Parathyroid adenoma (tissue), 2 donors: ENCODE measurements at regions not wholly inside any gene's neighbourhood (a gene's known extent, or its start where the extent isn't known, plus 50 kb on each side); places are given as distances from the start of the nearest gene placed in this dataset.

Source experiments
- H2AFZ ChIP-seq: fragments of 300-600 bp; sonication (generic); one replicate; pipeline ENCODE4 v1.7.0; 2017; ENCODE audit warnings: antibody characterized with exemption, mild to moderate bottlenecking
- H3K27ac ChIP-seq: fragments of 300-600 bp; sonication (generic); one replicate; pipeline ENCODE4 v1.7.0; 2017
- H3K27me3 ChIP-seq: fragments of 300-600 bp; sonication (generic); one replicate; pipeline ENCODE4 v1.7.0; 2017; ENCODE audit warnings: low read length; ENCODE audit not compliant: control insufficient read depth, insufficient read depth
- H3K36me3 ChIP-seq: fragments of 300-600 bp; sonication (generic); one replicate; pipeline ENCODE4 v1.7.0; 2017; ENCODE audit warnings: low read length; ENCODE audit not compliant: control insufficient read depth, insufficient read depth
- H3K4me1 ChIP-seq: fragments of 300-600 bp; sonication (generic); one replicate; pipeline ENCODE4 v1.7.0; 2017; ENCODE audit warnings: control low read depth
- H3K4me2 ChIP-seq: fragments of 300-600 bp; sonication (generic); one replicate; pipeline ENCODE4 v1.7.0; 2017; ENCODE audit warnings: low read length
- H3K4me3 ChIP-seq: fragments of 300-600 bp; sonication (generic); one replicate; pipeline ENCODE4 v1.7.0; 2017; ENCODE audit warnings: low read depth, low read length
- H3K79me2 ChIP-seq: fragments of 300-600 bp; sonication (generic); one replicate; pipeline ENCODE4 v1.7.0; 2017; ENCODE audit warnings: control low read depth
- H3K9ac ChIP-seq: fragments of 300-600 bp; sonication (generic); one replicate; pipeline ENCODE4 v1.7.0; 2017; ENCODE audit warnings: mild to moderate bottlenecking
- H3K9me3 ChIP-seq: fragments of 300-600 bp; sonication (generic); one replicate; pipeline ENCODE4 v1.7.0; 2017; ENCODE audit warnings: low read length; ENCODE audit not compliant: control insufficient read depth
- TF ChIP-seq, protein P1 (sequence below): fragments of 300-600 bp; sonication (generic); IDR thresholded peaks from one replicate; pipeline ENCODE4 v1.7.0; 2017; ENCODE audit warnings: antibody characterized with exemption, mild to moderate bottlenecking
- donor health status: primary hyperparathyroidism.

DNA sequence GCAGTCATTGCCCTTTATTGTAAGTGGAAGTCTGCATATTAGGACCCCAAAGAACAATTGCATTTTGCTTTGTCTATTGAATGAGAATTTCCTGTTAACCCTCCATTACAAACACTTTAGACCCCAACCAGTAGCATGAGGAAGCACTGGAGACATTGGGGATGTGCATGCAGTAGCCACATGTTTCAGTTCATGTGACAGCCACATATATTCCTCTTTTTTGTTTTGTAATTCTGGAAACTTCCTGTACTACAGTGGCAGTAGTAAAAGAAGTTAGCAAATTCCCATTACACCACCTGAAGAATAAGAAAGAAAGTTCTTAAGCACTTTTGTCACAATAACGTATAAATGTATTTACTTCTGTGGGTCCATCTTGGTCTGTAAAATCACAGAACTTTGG is 281.1 kb upstream of the SLC14A2 start:
- Histone ChIP-seq H3K79me2 (no peaks in the 10 kb centered on the region), H3K4me3 (no peak overlapping the region), H3K9ac (no peak overlapping the region), H3K4me2 (no peak overlapping the region), H2AFZ (no peak overlapping the region), H3K27ac (no peak overlapping the region), H3K27me3 (no peaks in the 10 kb centered on the region), H3K9me3 (no peaks in the 10 kb centered on the region), H3K36me3 (no peaks in the 10 kb centered on the region), H3K4me1 (peaks cover 21% of the 10 kb centered on the region)
- TF ChIP-seq, protein P1, sequence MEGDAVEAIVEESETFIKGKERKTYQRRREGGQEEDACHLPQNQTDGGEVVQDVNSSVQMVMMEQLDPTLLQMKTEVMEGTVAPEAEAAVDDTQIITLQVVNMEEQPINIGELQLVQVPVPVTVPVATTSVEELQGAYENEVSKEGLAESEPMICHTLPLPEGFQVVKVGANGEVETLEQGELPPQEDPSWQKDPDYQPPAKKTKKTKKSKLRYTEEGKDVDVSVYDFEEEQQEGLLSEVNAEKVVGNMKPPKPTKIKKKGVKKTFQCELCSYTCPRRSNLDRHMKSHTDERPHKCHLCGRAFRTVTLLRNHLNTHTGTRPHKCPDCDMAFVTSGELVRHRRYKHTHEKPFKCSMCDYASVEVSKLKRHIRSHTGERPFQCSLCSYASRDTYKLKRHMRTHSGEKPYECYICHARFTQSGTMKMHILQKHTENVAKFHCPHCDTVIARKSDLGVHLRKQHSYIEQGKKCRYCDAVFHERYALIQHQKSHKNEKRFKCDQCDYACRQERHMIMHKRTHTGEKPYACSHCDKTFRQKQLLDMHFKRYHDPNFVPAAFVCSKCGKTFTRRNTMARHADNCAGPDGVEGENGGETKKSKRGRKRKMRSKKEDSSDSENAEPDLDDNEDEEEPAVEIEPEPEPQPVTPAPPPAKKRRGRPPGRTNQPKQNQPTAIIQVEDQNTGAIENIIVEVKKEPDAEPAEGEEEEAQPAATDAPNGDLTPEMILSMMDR, result no peak

DNA sequence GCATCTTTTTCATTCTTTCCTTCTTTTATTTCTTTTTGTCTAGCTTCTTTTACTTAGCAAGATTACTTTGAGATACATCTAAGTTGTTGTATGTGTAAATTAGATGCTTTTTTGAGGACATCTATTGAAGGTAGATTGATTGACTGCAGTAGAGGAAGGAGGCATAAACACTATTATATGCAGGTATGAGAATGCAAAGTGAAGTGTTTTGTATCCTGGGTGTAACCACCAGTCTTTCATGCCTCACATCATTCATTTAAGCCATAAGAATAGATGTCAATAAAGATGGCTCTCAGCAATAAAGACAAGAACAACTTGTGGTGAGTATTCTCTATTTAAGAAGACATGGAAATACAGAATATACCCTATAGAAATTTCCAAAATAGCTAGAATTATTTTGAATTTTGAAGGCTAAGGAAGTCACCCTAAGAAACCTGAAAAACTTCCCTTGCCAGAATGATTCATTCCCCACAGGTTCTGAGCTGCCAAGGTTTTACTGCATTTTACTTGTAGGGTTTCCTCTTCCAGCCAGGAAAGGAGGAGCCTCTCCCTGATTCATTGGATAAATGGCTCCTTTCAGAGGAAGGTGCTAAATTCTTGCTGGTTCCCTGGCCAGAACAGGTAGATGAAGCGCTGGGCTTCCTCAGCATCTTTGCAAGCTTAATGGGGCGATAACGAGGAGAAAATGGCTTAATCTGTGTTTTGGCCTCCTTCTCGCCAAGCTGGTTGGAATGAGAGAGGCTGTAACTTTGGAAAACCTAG is 279.8 kb upstream of the SLC14A2 start:
- peaks cover 21% of the 10 kb centered on the region for H3K4me1 ChIP-seq
- H2AFZ ChIP-seq, result no peak overlapping the region
- H3K27ac ChIP-seq, result no peak overlapping the region
- H3K4me2 ChIP-seq, result no peak overlapping the region
- TF ChIP-seq, protein P1, result no peak
- no peak overlapping the region for H3K4me3 ChIP-seq
- H3K36me3 ChIP-seq, result no peaks in the 10 kb centered on the region
- no peaks in the 10 kb centered on the region for H3K27me3 ChIP-seq
- H3K9me3 ChIP-seq, result no peaks in the 10 kb centered on the region
- no peak overlapping the region for H3K9ac ChIP-seq
- no peaks in the 10 kb centered on the region for H3K79me2 ChIP-seq

DNA sequence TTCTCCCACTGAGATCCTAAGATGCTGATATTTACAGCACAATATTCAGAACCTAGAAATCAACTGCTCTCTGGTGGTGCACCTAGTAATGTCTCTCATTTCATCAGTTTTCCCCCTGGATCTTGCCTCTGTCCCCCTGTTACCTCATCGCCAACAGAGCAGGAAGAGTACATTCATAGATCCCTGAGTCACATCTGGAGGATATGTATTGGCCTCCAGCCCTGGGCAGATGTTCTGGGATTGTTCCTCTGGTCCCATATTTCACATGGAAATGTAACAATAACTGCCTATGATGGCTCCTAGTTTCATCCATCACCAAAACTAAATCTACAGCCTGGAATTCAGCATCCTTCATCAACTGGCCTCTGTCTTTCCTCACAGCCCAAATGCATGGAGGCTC is 278.8 kb upstream of the SLC14A2 start:
- Histone ChIP-seq H3K36me3 (no peaks in the 10 kb centered on the region), H3K4me1 (peaks cover 22% of the 10 kb centered on the region), H3K4me2 (no peak overlapping the region), H3K9me3 (no peaks in the 10 kb centered on the region), H3K27me3 (no peaks in the 10 kb centered on the region), H3K9ac (no peak overlapping the region), H3K4me3 (no peak overlapping the region), H2AFZ (no peak overlapping the region), H3K79me2 (no peaks in the 10 kb centered on the region), H3K27ac (no peak overlapping the region)
- TF ChIP-seq, protein P1, result no peak

DNA sequence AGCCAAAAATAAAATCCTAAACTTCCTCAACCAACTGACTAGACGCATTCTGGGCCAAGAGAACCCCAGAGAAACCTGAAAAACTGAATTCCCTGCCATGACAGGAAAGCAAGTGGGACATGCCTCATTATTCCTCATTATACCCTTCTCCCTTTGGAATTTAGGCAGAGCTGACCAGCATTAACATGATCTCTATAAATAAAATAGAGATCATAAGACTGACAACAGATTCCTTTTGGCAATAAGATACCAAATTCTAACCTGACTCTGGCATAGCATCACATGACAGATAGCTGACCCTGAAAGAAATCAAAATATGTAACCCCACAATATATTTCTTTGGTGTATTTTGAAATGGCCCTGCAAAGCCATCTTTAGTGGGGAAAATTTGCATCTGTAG is 277.8 kb upstream of the SLC14A2 start:
- H3K9me3 ChIP-seq, result no peaks in the 10 kb centered on the region
- no peaks in the 10 kb centered on the region for H3K36me3 ChIP-seq
- H3K27ac ChIP-seq, result no peak overlapping the region
- TF ChIP-seq, protein P1, result no peak
- peaks cover 29% of the 10 kb centered on the region for H3K4me1 ChIP-seq
- no peaks in the 10 kb centered on the region for H3K79me2 ChIP-seq
- no peaks in the 10 kb centered on the region for H3K27me3 ChIP-seq
- H3K4me3 ChIP-seq, result no peak overlapping the region
- H3K9ac ChIP-seq, result no peak overlapping the region
- no peak overlapping the region for H3K4me2 ChIP-seq
- H2AFZ ChIP-seq, result peak overlapping the region; percentile 3
